Endothelial cell of umbilical vein (primary cell): ENCODE measurements at regions not wholly inside any gene's neighbourhood (a gene's known extent, or its start where the extent isn't known, plus 50 kb on each side); places are given as distances from the start of the nearest gene placed in this dataset.

Experiments used
- BruUV-seq: library from RNA; stranded (reverse); fragments of 400-500 nt; replicated peaks from 2 replicates; lab custom pipeline; 2021; lab: Mats Ljungman, UMichigan
- CTCF ChIA-PET: fragments of 300-600, 350-600 bp; sonication (Branson Sonifier 250); formaldehyde crosslinking; loops from one replicate; lab custom pipeline; 2021; ENCODE audit warnings: antibody characterized with exemption, inconsistent platforms; lab: Charles Lee
- POLR2A ChIA-PET: fragments of 300-600, 350-600 bp; sonication (Branson Sonifier 250); formaldehyde crosslinking; loops from one replicate; lab custom pipeline; 2021; ENCODE audit warnings: antibody characterized with exemption, inconsistent platforms; lab: Charles Lee
- DNase-seq: peaks from one replicate; pipeline ENCODE4 v3.0.0-alpha.2; 2011; ENCODE audit warnings: low read depth, low spot score
- FAIRE-seq: peaks from 2 replicates; lab custom pipeline; 2011; peaks lifted over from hg19 to GRCh38; lab: Jason Lieb, UNC
- H2AFZ ChIP-seq: 2 replicates; pipeline ENCODE4 v1.6.0; 2012; ENCODE audit warnings: low read depth, low read length, control low read depth, inconsistent platforms
- H3K27ac ChIP-seq: 2 replicates; pipeline ENCODE4 v1.5.1; 2011; ENCODE audit warnings: low read depth, mild to moderate bottlenecking, control low read depth, low read length, moderate library complexity; ENCODE audit not compliant: insufficient read depth
- H3K27me3 ChIP-seq, 2 experiments: 2 replicates each; pipeline versions ENCODE4 v1.6.0 to v1.6.1; 2011; ENCODE audit warnings: low read length in 2 of 2, mixed read lengths in 1 of 2; ENCODE audit not compliant: control insufficient read depth in 2 of 2, insufficient read depth in 2 of 2
- H3K36me3 ChIP-seq, 2 experiments: 2 replicates in 1 of 2; 3 replicates in 1 of 2; pipeline ENCODE4 v1.5.1; 2011; ENCODE audit warnings: low read length in 2 of 2, mild to moderate bottlenecking in 1 of 2, moderate library complexity in 1 of 2; ENCODE audit not compliant: control insufficient read depth in 2 of 2, insufficient read depth in 2 of 2; ENCODE audit errors: extremely low read depth in 1 of 2
- H3K4me1 ChIP-seq: 3 replicates; pipeline ENCODE4 v1.5.1; 2011; ENCODE audit warnings: mild to moderate bottlenecking, low read length; ENCODE audit not compliant: control insufficient read depth, insufficient read depth; ENCODE audit errors: extremely low read depth
- H3K4me2 ChIP-seq: 2 replicates; pipeline ENCODE4 v1.6.1; 2011; ENCODE audit warnings: low read length, control low read depth, mixed read lengths; ENCODE audit not compliant: insufficient read depth
- H3K4me3 ChIP-seq, 3 experiments: fragments of 200-600 bp in 1 of 3; sonication (generic), shearing (Covaris generic) in 1 of 3; replicated peaks in 1 of 3; 2 replicates each; pipeline ENCODE4 v1.5.1; 2011 to 2016; ENCODE audit warnings: control low read depth in 3 of 3, low read length in 3 of 3, mild to moderate bottlenecking in 2 of 3, inconsistent platforms in 1 of 3, low read depth in 1 of 3, moderate library complexity in 1 of 3; ENCODE audit not compliant: insufficient read depth in 1 of 3
- H3K79me2 ChIP-seq: 2 replicates; pipeline ENCODE4 v1.6.0; 2012; ENCODE audit warnings: low read length, inconsistent platforms; ENCODE audit not compliant: control insufficient read depth, insufficient read depth
- H3K9ac ChIP-seq: replicated peaks from 2 replicates; pipeline ENCODE3; 2011; ENCODE audit warnings: low read length, control low read depth; ENCODE audit not compliant: insufficient read depth; ENCODE audit errors: extremely low read depth
- H3K9me1 ChIP-seq: replicated peaks from 3 replicates; pipeline ENCODE4 v1.6.0; 2011; ENCODE audit warnings: mild to moderate bottlenecking, low read length; ENCODE audit not compliant: control insufficient read depth, insufficient read depth; ENCODE audit errors: extremely low read depth
- H3K9me3 ChIP-seq: replicated peaks from 2 replicates; pipeline ENCODE4 v1.5.1; 2012; ENCODE audit warnings: low read length, inconsistent platforms; ENCODE audit not compliant: control insufficient read depth, insufficient read depth
- H4K20me1 ChIP-seq: replicated peaks from 2 replicates; pipeline ENCODE3; 2011; ENCODE audit warnings: mild to moderate bottlenecking, low read length; ENCODE audit not compliant: control insufficient read depth, insufficient read depth; ENCODE audit errors: extremely low read depth
- CTCF ChIP-seq, 2 donors: IDR thresholded peaks; 1 replicate in 1 of 2; 2 replicates in 1 of 2; pipeline ENCODE4 v1.5.1; 2011; ENCODE audit warnings: low read length in 2 of 2, mild to moderate bottlenecking in 2 of 2, moderate library complexity in 2 of 2, control low read depth in 1 of 2, inconsistent platforms in 1 of 2, low read depth in 1 of 2; ENCODE audit not compliant: insufficient read depth in 1 of 2; ENCODE audit errors: extremely low read depth in 1 of 2
- EZH2 ChIP-seq: IDR thresholded peaks from 2 replicates; pipeline ENCODE4 v1.6.1; 2012; ENCODE audit warnings: borderline replicate concordance, low read depth, mild to moderate bottlenecking, moderate library complexity, low read length, inconsistent platforms; ENCODE audit not compliant: severe bottlenecking
- FOS ChIP-seq: IDR thresholded peaks from 2 replicates; pipeline ENCODE4 v1.6.1; 2011; ENCODE audit warnings: mild to moderate bottlenecking, low read length, moderate library complexity, borderline replicate concordance; ENCODE audit not compliant: insufficient read depth
- GATA2 ChIP-seq: IDR thresholded peaks from 2 replicates; pipeline ENCODE4 v1.7.0; 2011; ENCODE audit warnings: low read depth, mild to moderate bottlenecking, moderate library complexity, mixed read lengths, low read length; ENCODE audit not compliant: insufficient read length, insufficient read depth
- JUN ChIP-seq: IDR thresholded peaks from 2 replicates; pipeline ENCODE4 v1.6.1; 2011; ENCODE audit warnings: borderline replicate concordance, low read depth; ENCODE audit not compliant: insufficient read length, insufficient read depth
- MAX ChIP-seq: IDR thresholded peaks from 2 replicates; pipeline ENCODE4 v1.6.1; 2011; ENCODE audit not compliant: insufficient read depth, insufficient read length
- MYC ChIP-seq: IDR thresholded peaks from one replicate; pipeline ENCODE4 v1.6.1; 2011; ENCODE audit warnings: mild to moderate bottlenecking, low read depth, low read length
- POLR2A ChIP-seq: IDR thresholded peaks from 2 replicates; pipeline ENCODE4 v1.6.1; 2012; ENCODE audit warnings: low read depth, mild to moderate bottlenecking, control low read depth, low read length
- POLR2AphosphoS5 ChIP-seq: IDR thresholded peaks from 2 replicates; pipeline ENCODE4 v1.6.1; 2012; ENCODE audit warnings: low read depth, mild to moderate bottlenecking, control low read depth, low read length, moderate library complexity; ENCODE audit not compliant: insufficient read depth
- dilution Hi-C: fragments of 300-500 bp; cut with MboI; formaldehyde crosslinking; loops from one replicate; pipeline ENCODE4 v1.15.0; 2019; ENCODE audit warnings: low sequenced_read_pairs; ENCODE audit not compliant: extremely low pct_ligation_motif_present
- intact Hi-C: fragments of 100-400 bp; cut with micrococcal nuclease; formaldehyde crosslinking; loops from one replicate; pipeline ENCODE4 v1.10.0; 2022

- H4K20me1 ChIP-seq, result no peaks in the 10 kb centered on the region
- intact Hi-C loops, result no loop called here
- ChIA-PET CTCF (no interaction called here), POLR2A (no interaction called here)
- no peak overlapping the region for H3K27ac ChIP-seq
- H3K36me3 ChIP-seq, result no peaks in the 10 kb centered on the region
- no peaks in the 10 kb centered on the region for H3K9me1 ChIP-seq
- no peak overlapping the region for H3K9ac ChIP-seq
- H3K4me3 ChIP-seq, result no peak overlapping the region
- no peaks in the 10 kb centered on the region for H3K27me3 ChIP-seq
- no peak overlapping the region for H3K4me2 ChIP-seq
- TF ChIP-seq CTCF (IDR thresholded peaks at IDR 0.05; ENCODE audit: extremely low read depth in 1 of 2, insufficient read depth in 1 of 2, low read depth in 1 of 2, low read length in 2 of 2) (no peak), JUN (no peak), GATA2 (no peak), POLR2A (no peak), MYC (no peak), MAX (no peak), EZH2 (no peak), FOS (no peak), POLR2AphosphoS5 (no peak)
- H2AFZ ChIP-seq, result no peak overlapping the region
- FAIRE-seq (no peak), DNase-seq (no peak)
- no peaks in the 10 kb centered on the region for H3K4me1 ChIP-seq
- H3K79me2 ChIP-seq, result no peaks in the 10 kb centered on the region
- H3K9me3 ChIP-seq, result no peaks in the 10 kb centered on the region
- dilution Hi-C loops, result no loop called here
- BruUV-seq, result no TSS peak
These were observed 131.0 kb upstream of the C1GALT1 start for GRCh38 chr7:7051206-7051877.
